HG03558 (cell line): ENCODE measurements at regions not wholly inside any gene's neighbourhood (a gene's known extent, or its start where the extent isn't known, plus 50 kb on each side); places are given as distances from the start of the nearest gene placed in this dataset.
"Not testable (repeated sequence)": the region's sequence is repeated elsewhere in the genome, so short reads cannot be mapped to it uniquely, and the experiment has no call there.

Experiments used
- ATAC-seq: cut with Tn5 transposase; IDR thresholded peaks from one replicate; pipeline ENCODE4 v1.9.1; 2021; ENCODE audit warnings: moderate number of reproducible peaks; ENCODE audit not compliant: unreplicated experiment; ENCODE audit errors: extremely low read depth

GRCh38 chr21:16205527-16205926, 475.7 kb downstream of the USP25 start:
- no peak for ATAC-seq

- ATAC-seq, result no peak
These were observed 481.8 kb downstream of the USP25 start for GRCh38 chr21:16211339-16212303.

- no peak for ATAC-seq
These were observed 483.7 kb downstream of the USP25 start for GRCh38 chr21:16213518-16213917.

- no peak for ATAC-seq
These were observed 485.4 kb downstream of the USP25 start for GRCh38 chr21:16215193-16215592.

GRCh38 chr21:16215663-16216183, 485.9 kb downstream of the USP25 start:
- no peak for ATAC-seq

- no peak for ATAC-seq
These were observed 486.6 kb downstream of the USP25 start for GRCh38 chr21:16216288-16216962.

GRCh38 chr21:16218682-16219343, 489.0 kb downstream of the USP25 start:
- ATAC-seq, result no peak

GRCh38 chr21:16224756-16225155, 495.0 kb downstream of the USP25 start:
- not testable (repeated sequence) for ATAC-seq

GRCh38 chr21:16239659-16240265, 510.0 kb downstream of the USP25 start:
- no peak for ATAC-seq

GRCh38 chr21:16241016-16241415, 511.2 kb downstream of the USP25 start:
- no peak for ATAC-seq

GRCh38 chr21:16241479-16241963, 511.7 kb downstream of the USP25 start:
- ATAC-seq, result no peak

GRCh38 chr21:16243396-16243795, 513.6 kb downstream of the USP25 start:
- ATAC-seq, result no peak

GRCh38 chr21:16248705-16249104, 518.9 kb downstream of the USP25 start:
- no peak for ATAC-seq

- ATAC-seq, result no peak
These were observed 520.5 kb downstream of the USP25 start for GRCh38 chr21:16250273-16250672.

GRCh38 chr21:16258844-16259611, 529.2 kb downstream of the USP25 start:
- ATAC-seq, result no peak

- ATAC-seq, result no peak
These were observed 532.3 kb downstream of the USP25 start for GRCh38 chr21:16262091-16262490.

- ATAC-seq, result no peak
These were observed 534.5 kb downstream of the USP25 start for GRCh38 chr21:16264319-16264718.

GRCh38 chr21:16269476-16269875, 539.7 kb downstream of the USP25 start:
- no peak for ATAC-seq
